ENCODE measurements at regions not wholly inside any gene's neighbourhood (a gene's known extent, or its start where the extent isn't known, plus 50 kb on each side); places are given as distances from the start of the nearest gene placed in this dataset.

GRCh38 chr11:106278391-106278790, 200.9 kb downstream of the AASDHPPT start:
- no peak overlapping the region for H3K27ac ChIP-seq
- H3K27me3 ChIP-seq: no peaks in the 10 kb centered on the region
- H3K4me1 ChIP-seq: no peaks in the 10 kb centered on the region
- H3K9me3 ChIP-seq: peaks cover 0 to 12% (median 0%) of the 10 kb centered on the region in 11 donors
- H3K36me3 ChIP-seq: no peaks in the 10 kb centered on the region
- H3K4me3 ChIP-seq: no peak overlapping the region
- ATAC-seq: no peak
- intact Hi-C loops (cut with DNase I): no loop called here
- TF ChIP-seq CTCF (IDR thresholded peaks at IDR 0.05): no peak
- DNase-seq: no peak

GRCh38 chr11:106280036-106280435, 202.6 kb downstream of the AASDHPPT start:
- 54 to 59% methylated on average over 1 of the region's 1 CpG for WGBS, 2 donors
- H3K4me1 ChIP-seq: no peaks in the 10 kb centered on the region
- no peak overlapping the region for H3K4me3 ChIP-seq
- H3K27ac ChIP-seq: no peak overlapping the region
- H3K9me3 ChIP-seq: no peaks in the 10 kb centered on the region
- ATAC-seq (no peak), DNase-seq (no peak)
- H3K27me3 ChIP-seq: no peaks in the 10 kb centered on the region
- TF ChIP-seq CTCF (IDR thresholded peaks at IDR 0.05): no peak
- H3K36me3 ChIP-seq: no peaks in the 10 kb centered on the region
- intact Hi-C loops (cut with DNase I): no loop called here

GRCh38 chr11:106281455-106282173, 204.2 kb downstream of the AASDHPPT start:
- 91% methylated on average over 3 of the region's 3 CpGs for WGBS, 2 donors
- Histone ChIP-seq H3K36me3 (no peaks in the 10 kb centered on the region), H3K9me3 (no peaks in the 10 kb centered on the region), H3K4me3 (no peak overlapping the region), H3K27ac (no peak overlapping the region), H3K27me3 (no peaks in the 10 kb centered on the region), H3K4me1 (no peaks in the 10 kb centered on the region)
- DNase-seq (no peak), ATAC-seq (no peak)
- intact Hi-C loops (cut with DNase I): no loop called here
- TF ChIP-seq CTCF (IDR thresholded peaks at IDR 0.05): no peak

- ATAC-seq (no peak), DNase-seq (no peak)
- TF ChIP-seq CTCF (IDR thresholded peaks at IDR 0.05): no peak
- WGBS, 2 donors: 45 to 47% methylated on average over 3 of the region's 3 CpGs
- no peak overlapping the region for H3K4me3 ChIP-seq
- intact Hi-C loops (cut with DNase I): no loop called here
- no peak overlapping the region for H3K27ac ChIP-seq
- H3K9me3 ChIP-seq: no peaks in the 10 kb centered on the region
- H3K27me3 ChIP-seq: no peaks in the 10 kb centered on the region
- no peaks in the 10 kb centered on the region for H3K36me3 ChIP-seq
- no peaks in the 10 kb centered on the region for H3K4me1 ChIP-seq
Observed at GRCh38 chr11:106286881-106287504, 209.5 kb downstream of the AASDHPPT start.
